Endodermal cell (in vitro differentiated cells): ENCODE measurements at regions not wholly inside any gene's neighbourhood (a gene's known extent, or its start where the extent isn't known, plus 50 kb on each side); places are given as distances from the start of the nearest gene placed in this dataset.

Experiments used
- DNase-seq: peaks from one replicate; pipeline ENCODE4 v3.0.0-alpha.2; 2017
- H3K27ac ChIP-seq: 2 replicates; pipeline ENCODE4 v1.5.1; 2013; ENCODE audit warnings: mild to moderate bottlenecking, low read depth, low read length, moderate library complexity
- H3K27me3 ChIP-seq: 2 replicates; pipeline ENCODE4 v1.6.1; 2013; ENCODE audit warnings: mild to moderate bottlenecking, low read length, moderate library complexity; ENCODE audit not compliant: insufficient read depth, control insufficient read depth, poor library complexity, severe bottlenecking
- H3K36me3 ChIP-seq: 2 replicates; pipeline ENCODE4 v1.7.0; 2013; ENCODE audit warnings: mild to moderate bottlenecking, low read length, moderate library complexity; ENCODE audit not compliant: control insufficient read depth, insufficient read depth
- H3K4me1 ChIP-seq: one replicate; pipeline ENCODE4 v1.7.0; 2013; ENCODE audit warnings: low read length; ENCODE audit not compliant: control insufficient read depth, insufficient read depth
- H3K4me3 ChIP-seq: 2 replicates; pipeline ENCODE4 v1.5.1; 2013; ENCODE audit warnings: mild to moderate bottlenecking, low read length, moderate library complexity
- H3K9ac ChIP-seq: 2 replicates; pipeline ENCODE4 v1.6.1; 2013; ENCODE audit warnings: mild to moderate bottlenecking, low read length, moderate library complexity; ENCODE audit not compliant: poor library complexity, severe bottlenecking; ENCODE audit errors: extremely low read depth
- H3K9me3 ChIP-seq: 2 replicates; pipeline ENCODE4 v1.6.1; 2013; ENCODE audit warnings: mild to moderate bottlenecking, low read length, moderate library complexity; ENCODE audit not compliant: control insufficient read depth
- H3K27ac Mint-ChIP-seq: 2 replicates; pipeline ENCODE4 v1.8.0; 2020; ENCODE audit warnings: mixed read lengths
- H3K27me3 Mint-ChIP-seq: 2 replicates; pipeline ENCODE4 v1.8.0; 2021; ENCODE audit warnings: mild to moderate bottlenecking, mixed read lengths; ENCODE audit not compliant: insufficient read depth
- H3K36me3 Mint-ChIP-seq: 2 replicates; pipeline ENCODE4 v1.8.0; 2020; ENCODE audit warnings: low read depth, mixed read lengths
- H3K4me1 Mint-ChIP-seq: 2 replicates; pipeline ENCODE4 v1.8.0; 2020; ENCODE audit warnings: mixed read lengths
- H3K4me3 Mint-ChIP-seq: 2 replicates; pipeline ENCODE4 v1.8.0; 2020; ENCODE audit warnings: mild to moderate bottlenecking, moderate library complexity, mixed read lengths
- H3K9me3 Mint-ChIP-seq: 2 replicates; pipeline ENCODE4 v1.8.0; 2020; ENCODE audit warnings: mild to moderate bottlenecking, mixed read lengths
- CTCF ChIP-seq: fragments of 200-600 bp; sonication (generic); conservative IDR thresholded peaks from 2 replicates; pipeline ENCODE4 v1.5.0; 2021; ENCODE audit warnings: antibody characterized with exemption, mild to moderate bottlenecking
- WGBS, 2 experiments: methylation state at CpG; one replicate each; pipeline versions ENCODE4 v1.1.5 to v1.1.7; 2013; ENCODE audit warnings: missing lambda C conversion rate in 2 of 2, mixed read lengths in 1 of 2; ENCODE audit not compliant: insufficient coverage in 1 of 2, insufficient read length in 1 of 2; 5-methylcytosine and 5-hydroxymethylcytosine counted together

- Mint-ChIP-seq H3K9me3 (peaks cover 11% of the 10 kb centered on the region), H3K4me1 (peaks cover 3% of the 10 kb centered on the region), H3K27me3 (no peaks in the 10 kb centered on the region), H3K4me3 (no peak overlapping the region), H3K36me3 (peaks cover 3% of the 10 kb centered on the region), H3K27ac (no peak overlapping the region)
- Histone ChIP-seq H3K9me3 (peaks cover 13% of the 10 kb centered on the region), H3K4me3 (no peak overlapping the region), H3K9ac (no peak overlapping the region), H3K36me3 (no peaks in the 10 kb centered on the region), H3K27me3 (no peaks in the 10 kb centered on the region), H3K27ac (no peak overlapping the region), H3K4me1 (no peaks in the 10 kb centered on the region)
- 86 to 100% methylated on average over 2 to 6 of the region's 6 CpGs for WGBS, 2 experiments
- DNase-seq, result no peak
- TF ChIP-seq CTCF, result no peak
These were observed 684.9 kb upstream of the TMEM132C start for GRCh38 chr12:127582074-127582473.

GRCh38 chr12:127583041-127583440, 683.9 kb upstream of the TMEM132C start:
- H3K9me3 ChIP-seq, result peaks cover 13% of the 10 kb centered on the region
- H3K36me3 Mint-ChIP-seq, result peaks cover 3% of the 10 kb centered on the region
- H3K9me3 Mint-ChIP-seq, result peaks cover 11% of the 10 kb centered on the region
- H3K4me3 ChIP-seq, result no peak overlapping the region
- WGBS, 2 experiments, result 90 to 96% methylated on average over 4 of the region's 4 CpGs
- H3K4me1 Mint-ChIP-seq, result peaks cover 3% of the 10 kb centered on the region
- no peaks in the 10 kb centered on the region for H3K27me3 ChIP-seq
- H3K9ac ChIP-seq, result no peak overlapping the region
- H3K4me3 Mint-ChIP-seq, result no peak overlapping the region
- no peaks in the 10 kb centered on the region for H3K36me3 ChIP-seq
- no peak for TF ChIP-seq CTCF
- no peak overlapping the region for H3K27ac ChIP-seq
- DNase-seq, result no peak
- H3K27me3 Mint-ChIP-seq, result no peaks in the 10 kb centered on the region
- no peak overlapping the region for H3K27ac Mint-ChIP-seq
- H3K4me1 ChIP-seq, result no peaks in the 10 kb centered on the region

GRCh38 chr12:127588249-127588648, 678.7 kb upstream of the TMEM132C start:
- H3K36me3 ChIP-seq, result no peaks in the 10 kb centered on the region
- no peak for TF ChIP-seq CTCF
- Mint-ChIP-seq H3K9me3 (peaks cover 11% of the 10 kb centered on the region), H3K4me1 (peaks cover 46% of the 10 kb centered on the region), H3K4me3 (no peak overlapping the region), H3K36me3 (peaks cover 3% of the 10 kb centered on the region), H3K27ac (no peak overlapping the region), H3K27me3 (no peaks in the 10 kb centered on the region)
- H3K27ac ChIP-seq, result no peak overlapping the region
- H3K4me3 ChIP-seq, result no peak overlapping the region
- WGBS, 2 experiments, result 66 to 85% methylated on average over 5 to 7 of the region's 7 CpGs
- no peak for DNase-seq
- no peak overlapping the region for H3K9ac ChIP-seq
- no peaks in the 10 kb centered on the region for H3K27me3 ChIP-seq
- H3K4me1 ChIP-seq, result peaks cover 14% of the 10 kb centered on the region
- H3K9me3 ChIP-seq, result peaks cover 13% of the 10 kb centered on the region
